HG03520 (cell line): ENCODE measurements at regions not wholly inside any gene's neighbourhood (a gene's known extent, or its start where the extent isn't known, plus 50 kb on each side); places are given as distances from the start of the nearest gene placed in this dataset.

Experiments used
- ATAC-seq: cut with Tn5 transposase; IDR thresholded peaks from one replicate; pipeline ENCODE4 v1.9.1; 2021; ENCODE audit warnings: mild to moderate bottlenecking, moderate library complexity; ENCODE audit not compliant: unreplicated experiment

- ATAC-seq = no peak
Measured at GRCh38 chr14:54338696-54339317, 58.0 kb upstream of the CDKN3 start.

GRCh38 chr14:54339771-54340170 lies 57.0 kb upstream of the CDKN3 start:
- no peak for ATAC-seq

GRCh38 chr14:54342806-54343205 lies 54.0 kb upstream of the CDKN3 start:
- ATAC-seq = no peak

- ATAC-seq = no peak
Measured at GRCh38 chr14:54343272-54344121, 53.3 kb upstream of the CDKN3 start.

GRCh38 chr14:54344445-54344844 lies 52.4 kb upstream of the CDKN3 start:
- ATAC-seq = peak; percentile 49

GRCh38 chr14:54346257-54346656 lies 50.5 kb upstream of the CDKN3 start:
- ATAC-seq = no peak
